LNCAP (cell line): ENCODE measurements at regions not wholly inside any gene's neighbourhood (a gene's known extent, or its start where the extent isn't known, plus 50 kb on each side); places are given as distances from the start of the nearest gene placed in this dataset.

Experiments used
- TF ChIP-seq, protein P1 (sequence below): fragments of 450-650 bp; IDR thresholded peaks from 2 replicates; pipeline ENCODE4 v1.5.1; 2017; ENCODE audit warnings: mild to moderate bottlenecking

GRCh38 chr21:25334046-25334730, 273.1 kb downstream of the MRPL39 start:
- TF ChIP-seq, protein P1, sequence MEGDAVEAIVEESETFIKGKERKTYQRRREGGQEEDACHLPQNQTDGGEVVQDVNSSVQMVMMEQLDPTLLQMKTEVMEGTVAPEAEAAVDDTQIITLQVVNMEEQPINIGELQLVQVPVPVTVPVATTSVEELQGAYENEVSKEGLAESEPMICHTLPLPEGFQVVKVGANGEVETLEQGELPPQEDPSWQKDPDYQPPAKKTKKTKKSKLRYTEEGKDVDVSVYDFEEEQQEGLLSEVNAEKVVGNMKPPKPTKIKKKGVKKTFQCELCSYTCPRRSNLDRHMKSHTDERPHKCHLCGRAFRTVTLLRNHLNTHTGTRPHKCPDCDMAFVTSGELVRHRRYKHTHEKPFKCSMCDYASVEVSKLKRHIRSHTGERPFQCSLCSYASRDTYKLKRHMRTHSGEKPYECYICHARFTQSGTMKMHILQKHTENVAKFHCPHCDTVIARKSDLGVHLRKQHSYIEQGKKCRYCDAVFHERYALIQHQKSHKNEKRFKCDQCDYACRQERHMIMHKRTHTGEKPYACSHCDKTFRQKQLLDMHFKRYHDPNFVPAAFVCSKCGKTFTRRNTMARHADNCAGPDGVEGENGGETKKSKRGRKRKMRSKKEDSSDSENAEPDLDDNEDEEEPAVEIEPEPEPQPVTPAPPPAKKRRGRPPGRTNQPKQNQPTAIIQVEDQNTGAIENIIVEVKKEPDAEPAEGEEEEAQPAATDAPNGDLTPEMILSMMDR: no peak

GRCh38 chr21:25331286-25331685, 276.0 kb downstream of the MRPL39 start:
- TF ChIP-seq, protein P1: no peak

- TF ChIP-seq, protein P1: no peak
Measured at GRCh38 chr21:25330266-25330665, 277.0 kb downstream of the MRPL39 start.

GRCh38 chr21:25329227-25329825, 278.0 kb downstream of the MRPL39 start:
- TF ChIP-seq, protein P1: no peak

GRCh38 chr21:25328736-25329135, 278.5 kb downstream of the MRPL39 start:
- TF ChIP-seq, protein P1: no peak

- TF ChIP-seq, protein P1: no peak
Measured at GRCh38 chr21:25326181-25326580, 281.1 kb downstream of the MRPL39 start.

GRCh38 chr21:25324666-25325065, 282.6 kb downstream of the MRPL39 start:
- TF ChIP-seq, protein P1: no peak
